ENCODE measurements at regions not wholly inside any gene's neighbourhood (a gene's known extent, or its start where the extent isn't known, plus 50 kb on each side); places are given as distances from the start of the nearest gene placed in this dataset.

- TF ChIP-seq REST (IDR thresholded peaks at IDR 0.05; ENCODE audit: low read depth) (no peak), EGR1 (IDR thresholded peaks at IDR 0.05; ENCODE audit: low read depth) (no peak)
Observed at GRCh38 chr4:42787079-42787463, 105.4 kb upstream of the GRXCR1 start (continued).

- no peaks in the 10 kb centered on the region for H3K36me3 ChIP-seq (ENCODE audit: control insufficient read depth in 1 of 2, insufficient read depth in 2 of 2, low read length in 2 of 2)
- TF ChIP-seq CBX3 (IDR thresholded peaks at IDR 0.05; ENCODE audit: low read depth): no peak
- TF ChIP-seq, protein P1, sequence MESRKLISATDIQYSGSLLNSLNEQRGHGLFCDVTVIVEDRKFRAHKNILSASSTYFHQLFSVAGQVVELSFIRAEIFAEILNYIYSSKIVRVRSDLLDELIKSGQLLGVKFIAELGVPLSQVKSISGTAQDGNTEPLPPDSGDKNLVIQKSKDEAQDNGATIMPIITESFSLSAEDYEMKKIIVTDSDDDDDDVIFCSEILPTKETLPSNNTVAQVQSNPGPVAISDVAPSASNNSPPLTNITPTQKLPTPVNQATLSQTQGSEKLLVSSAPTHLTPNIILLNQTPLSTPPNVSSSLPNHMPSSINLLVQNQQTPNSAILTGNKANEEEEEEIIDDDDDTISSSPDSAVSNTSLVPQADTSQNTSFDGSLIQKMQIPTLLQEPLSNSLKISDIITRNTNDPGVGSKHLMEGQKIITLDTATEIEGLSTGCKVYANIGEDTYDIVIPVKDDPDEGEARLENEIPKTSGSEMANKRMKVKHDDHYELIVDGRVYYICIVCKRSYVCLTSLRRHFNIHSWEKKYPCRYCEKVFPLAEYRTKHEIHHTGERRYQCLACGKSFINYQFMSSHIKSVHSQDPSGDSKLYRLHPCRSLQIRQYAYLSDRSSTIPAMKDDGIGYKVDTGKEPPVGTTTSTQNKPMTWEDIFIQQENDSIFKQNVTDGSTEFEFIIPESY (IDR thresholded peaks at IDR 0.05; ENCODE audit: extremely low read depth, insufficient replicate concordance, low read length): no peak
- TF ChIP-seq ZFX (IDR thresholded peaks at IDR 0.05): no peak
- no peak for TF ChIP-seq EGR1 (IDR thresholded peaks at IDR 0.05; ENCODE audit: low read depth)
- TF ChIP-seq, protein P2, sequence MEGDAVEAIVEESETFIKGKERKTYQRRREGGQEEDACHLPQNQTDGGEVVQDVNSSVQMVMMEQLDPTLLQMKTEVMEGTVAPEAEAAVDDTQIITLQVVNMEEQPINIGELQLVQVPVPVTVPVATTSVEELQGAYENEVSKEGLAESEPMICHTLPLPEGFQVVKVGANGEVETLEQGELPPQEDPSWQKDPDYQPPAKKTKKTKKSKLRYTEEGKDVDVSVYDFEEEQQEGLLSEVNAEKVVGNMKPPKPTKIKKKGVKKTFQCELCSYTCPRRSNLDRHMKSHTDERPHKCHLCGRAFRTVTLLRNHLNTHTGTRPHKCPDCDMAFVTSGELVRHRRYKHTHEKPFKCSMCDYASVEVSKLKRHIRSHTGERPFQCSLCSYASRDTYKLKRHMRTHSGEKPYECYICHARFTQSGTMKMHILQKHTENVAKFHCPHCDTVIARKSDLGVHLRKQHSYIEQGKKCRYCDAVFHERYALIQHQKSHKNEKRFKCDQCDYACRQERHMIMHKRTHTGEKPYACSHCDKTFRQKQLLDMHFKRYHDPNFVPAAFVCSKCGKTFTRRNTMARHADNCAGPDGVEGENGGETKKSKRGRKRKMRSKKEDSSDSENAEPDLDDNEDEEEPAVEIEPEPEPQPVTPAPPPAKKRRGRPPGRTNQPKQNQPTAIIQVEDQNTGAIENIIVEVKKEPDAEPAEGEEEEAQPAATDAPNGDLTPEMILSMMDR (IDR thresholded peaks at IDR 0.05 in 2 of 3, conservative IDR thresholded peaks at IDR 0.05 in 1 of 3; ENCODE audit: borderline replicate concordance in 1 of 3, insufficient read depth in 1 of 3, low read depth in 2 of 3, low read length in 2 of 3): no peak
- no peak for TF ChIP-seq EZH2 (IDR thresholded peaks at IDR 0.05)
- TF ChIP-seq, protein P3, sequence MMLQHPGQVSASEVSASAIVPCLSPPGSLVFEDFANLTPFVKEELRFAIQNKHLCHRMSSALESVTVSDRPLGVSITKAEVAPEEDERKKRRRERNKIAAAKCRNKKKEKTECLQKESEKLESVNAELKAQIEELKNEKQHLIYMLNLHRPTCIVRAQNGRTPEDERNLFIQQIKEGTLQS (IDR thresholded peaks at IDR 0.05): no peak
- TF ChIP-seq CEBPB (IDR thresholded peaks at IDR 0.05; ENCODE audit: low read depth): no peak
- no peak for TF ChIP-seq TCF7L2 (IDR thresholded peaks at IDR 0.05; ENCODE audit: borderline replicate concordance, extremely low read depth, insufficient read depth, insufficient read length)
- TF ChIP-seq SRF (IDR thresholded peaks at IDR 0.05; ENCODE audit: low read depth): no peak
- no peak for TF ChIP-seq EZH2phosphoT487 (IDR thresholded peaks at IDR 0.05; ENCODE audit: borderline replicate concordance)
- BruUV-seq (replicated peaks): no TSS peak
- H3K79me2 ChIP-seq (ENCODE audit: insufficient read depth, low read length): no peaks in the 10 kb centered on the region
- ChIA-PET RAD21 (ENCODE audit: low non-redundant PET in 1 of 2, low total read pairs in 2 of 2, uncharacterized antibody in 2 of 2, unreplicated experiment in 2 of 2) (no interaction called here), POLR2A (no interaction called here), CTCF (no interaction called here)
- no peak overlapping the region for H2AFZ ChIP-seq (ENCODE audit: low read depth, low read length, poor library complexity, severe bottlenecking)
- intact Hi-C loops (cut with micrococcal nuclease): no loop called here
- no peak for ATAC-seq
- no peaks in the 10 kb centered on the region for H3K27me3 ChIP-seq (ENCODE audit: insufficient read depth, low read length)
- H3K4me1 ChIP-seq (ENCODE audit: control insufficient read depth in 1 of 2, insufficient read depth in 2 of 2, low read length in 2 of 2): no peaks in the 10 kb centered on the region
- H3K9ac ChIP-seq (ENCODE audit: low read length): no peak overlapping the region
- H3K4me2 ChIP-seq (ENCODE audit: low read length): no peak overlapping the region
- no peaks in the 10 kb centered on the region for H3K9me3 ChIP-seq (ENCODE audit: control insufficient read depth in 1 of 2, insufficient read depth in 1 of 2, low read depth in 1 of 2, low read length in 2 of 2)
- no peak for DNase-seq (ENCODE audit: low read depth, low spot score)
- H3K9me2 ChIP-seq (ENCODE audit: insufficient read depth): no peaks in the 10 kb centered on the region
- H4K20me1 ChIP-seq (ENCODE audit: insufficient read depth): no peaks in the 10 kb centered on the region
- no peak overlapping the region for H3K27ac ChIP-seq (ENCODE audit: low read depth, low read length)
- H3K4me3 ChIP-seq (replicated peaks in 1 of 2; ENCODE audit: low read depth in 1 of 2, low read length in 2 of 2): no peak overlapping the region
Observed at GRCh38 chr4:42786350-42787078, 106.0 kb upstream of the GRXCR1 start.
